ENCODE measurements at regions not wholly inside any gene's neighbourhood (a gene's known extent, or its start where the extent isn't known, plus 50 kb on each side); places are given as distances from the start of the nearest gene placed in this dataset.

DNA sequence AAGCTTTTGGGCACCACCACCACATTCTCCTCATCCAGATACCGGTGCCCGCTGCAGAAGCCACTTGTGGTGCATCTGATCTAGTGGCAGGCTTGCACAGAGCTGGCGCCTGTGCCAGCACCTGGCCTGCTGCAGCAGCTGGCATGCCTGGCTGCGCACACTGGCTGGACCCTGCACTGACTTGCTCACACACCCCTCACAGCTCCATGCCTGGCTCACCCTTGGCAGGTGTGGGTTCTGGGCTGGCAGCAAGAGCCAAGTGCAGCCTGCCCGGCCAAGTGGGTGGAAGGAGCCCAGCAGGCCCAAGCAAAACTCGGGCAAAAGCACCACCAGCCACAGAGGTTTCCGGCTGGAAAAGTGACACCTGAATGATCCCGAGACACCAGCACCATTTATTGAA, 315.7 kb upstream of the RRP15 start:
- peaks cover 2 to 14% (median 6%) of the 10 kb centered on the region in 4 donors for H3K9me3 ChIP-seq (ENCODE audit: control insufficient read depth in 4 of 4, low read length in 3 of 4)
- DNase-seq (ENCODE audit: low spot score): no peak
- no peaks in the 10 kb centered on the region for H3K4me1 ChIP-seq (ENCODE audit: control insufficient read depth in 4 of 4, insufficient read depth in 4 of 4, low read length in 3 of 4)
- H3K4me3 ChIP-seq (ENCODE audit: low read depth in 1 of 3, low read length in 3 of 3): no peak overlapping the region
- 65% methylated on average over 8 of the region's 8 CpGs for WGBS
- no peaks in the 10 kb centered on the region for H3K27me3 ChIP-seq (ENCODE audit: control insufficient read depth in 4 of 4, insufficient read depth in 4 of 4, low read length in 3 of 4)
- no peaks in the 10 kb centered on the region for H3K36me3 ChIP-seq (ENCODE audit: control insufficient read depth in 4 of 4, insufficient read depth in 3 of 4, low read depth in 1 of 4, low read length in 3 of 4)
- H3K27ac ChIP-seq (ENCODE audit: low read depth in 1 of 2, low read length in 2 of 2): no peak overlapping the region
- TF ChIP-seq YY1 (IDR thresholded peaks at IDR 0.05) (no peak), SP1 (IDR thresholded peaks at IDR 0.05) (no peak)
- no peak overlapping the region for H3K9ac ChIP-seq (ENCODE audit: low read depth in 1 of 2, low read length in 2 of 2)

DNA sequence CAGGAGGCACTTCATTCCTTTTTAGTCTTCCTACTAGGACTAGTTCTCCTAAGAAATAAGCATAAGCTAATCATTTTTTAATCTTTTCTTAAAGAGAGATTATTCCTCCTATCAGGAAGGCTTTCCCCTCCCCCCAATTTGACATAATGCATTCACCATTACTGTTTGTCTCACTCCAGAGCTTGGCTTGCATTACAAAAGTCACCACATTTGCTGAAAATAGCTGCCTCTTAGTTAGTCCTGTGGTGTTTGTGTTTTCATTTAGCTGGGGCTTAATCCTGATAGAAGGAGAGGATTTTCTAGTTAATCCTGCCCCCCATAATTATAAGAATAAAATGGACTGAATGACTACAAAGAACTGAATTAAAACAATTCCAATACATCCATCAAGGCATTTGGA, 307.1 kb upstream of the RRP15 start:
- no peak for TF ChIP-seq GABPA (IDR thresholded peaks at IDR 0.05 in 1 of 2, conservative IDR thresholded peaks at IDR 0.05 in 1 of 2)
- TF ChIP-seq, protein P1, sequence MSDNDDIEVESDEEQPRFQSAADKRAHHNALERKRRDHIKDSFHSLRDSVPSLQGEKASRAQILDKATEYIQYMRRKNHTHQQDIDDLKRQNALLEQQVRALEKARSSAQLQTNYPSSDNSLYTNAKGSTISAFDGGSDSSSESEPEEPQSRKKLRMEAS (IDR thresholded peaks at IDR 0.05): no peak
- H3K4me3 ChIP-seq (ENCODE audit: low read depth in 1 of 3, low read length in 3 of 3): no peak overlapping the region

DNA sequence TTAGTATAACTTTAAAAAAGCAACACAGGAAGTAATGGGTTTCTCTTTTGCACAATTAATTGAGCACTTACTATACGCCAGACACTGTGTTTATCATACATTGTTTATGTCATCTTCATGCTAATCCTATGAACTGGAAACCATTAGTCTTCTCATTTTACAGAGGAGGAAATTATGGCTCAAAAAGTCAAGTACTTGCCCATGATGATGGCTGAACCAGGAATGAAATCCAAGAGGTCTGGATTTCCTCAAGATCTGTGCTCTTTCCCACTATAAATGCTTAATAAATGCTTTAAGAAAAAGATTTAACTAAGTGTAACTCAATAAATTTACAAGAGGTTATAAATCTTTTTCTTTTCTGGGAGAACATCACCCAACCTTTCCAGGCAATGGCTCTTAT, 303.7 kb upstream of the RRP15 start:
- Histone ChIP-seq H3K9me3 (ENCODE audit: control insufficient read depth in 4 of 4, low read length in 3 of 4) (no peaks in the 10 kb centered on the region), H3K4me1 (ENCODE audit: control insufficient read depth in 4 of 4, insufficient read depth in 4 of 4, low read length in 3 of 4) (no peaks in the 10 kb centered on the region), H3K4me3 (ENCODE audit: low read depth in 1 of 3, low read length in 3 of 3) (no peak overlapping the region), H3K27ac (ENCODE audit: low read depth in 1 of 2, low read length in 2 of 2) (no peak overlapping the region), H3K27me3 (ENCODE audit: control insufficient read depth in 4 of 4, insufficient read depth in 4 of 4, low read length in 3 of 4) (no peaks in the 10 kb centered on the region), H3K9ac (ENCODE audit: low read depth in 1 of 2, low read length in 2 of 2) (no peak overlapping the region), H3K36me3 (ENCODE audit: control insufficient read depth in 4 of 4, insufficient read depth in 3 of 4, low read depth in 1 of 4, low read length in 3 of 4) (no peaks in the 10 kb centered on the region)
- 63% methylated on average over 1 of the region's 1 CpG for WGBS
- no peak for DNase-seq (ENCODE audit: low spot score)
- TF ChIP-seq TAF1 (conservative IDR thresholded peaks at IDR 0.05) (no peak), HNF4G (IDR thresholded peaks at IDR 0.05) (no peak), FOXA1 (IDR thresholded peaks at IDR 0.05) (no peak)
- TF ChIP-seq, protein P2, sequence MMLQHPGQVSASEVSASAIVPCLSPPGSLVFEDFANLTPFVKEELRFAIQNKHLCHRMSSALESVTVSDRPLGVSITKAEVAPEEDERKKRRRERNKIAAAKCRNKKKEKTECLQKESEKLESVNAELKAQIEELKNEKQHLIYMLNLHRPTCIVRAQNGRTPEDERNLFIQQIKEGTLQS (IDR thresholded peaks at IDR 0.05): no peak

More for the DNA sequence above, 307.1 kb upstream of the RRP15 start:
- no peaks in the 10 kb centered on the region for H3K4me1 ChIP-seq (ENCODE audit: control insufficient read depth in 4 of 4, insufficient read depth in 4 of 4, low read length in 3 of 4)
- H3K27me3 ChIP-seq (ENCODE audit: control insufficient read depth in 4 of 4, insufficient read depth in 4 of 4, low read length in 3 of 4): no peaks in the 10 kb centered on the region
- no peak overlapping the region for H3K27ac ChIP-seq (ENCODE audit: low read depth in 1 of 2, low read length in 2 of 2)
- H3K9ac ChIP-seq (ENCODE audit: low read depth in 1 of 2, low read length in 2 of 2): no peak overlapping the region
- no peaks in the 10 kb centered on the region for H3K9me3 ChIP-seq (ENCODE audit: control insufficient read depth in 4 of 4, low read length in 3 of 4)
- DNase-seq (ENCODE audit: low spot score): no peak
- no peaks in the 10 kb centered on the region for H3K36me3 ChIP-seq (ENCODE audit: control insufficient read depth in 4 of 4, insufficient read depth in 3 of 4, low read depth in 1 of 4, low read length in 3 of 4)

- Histone ChIP-seq H3K4me1 (ENCODE audit: control insufficient read depth in 4 of 4, insufficient read depth in 4 of 4, low read length in 3 of 4) (no peaks in the 10 kb centered on the region), H3K36me3 (ENCODE audit: control insufficient read depth in 4 of 4, insufficient read depth in 3 of 4, low read depth in 1 of 4, low read length in 3 of 4) (no peaks in the 10 kb centered on the region), H3K9ac (ENCODE audit: low read depth in 1 of 2, low read length in 2 of 2) (no peak overlapping the region), H3K4me3 (ENCODE audit: low read depth in 1 of 3, low read length in 3 of 3) (no peak overlapping the region), H3K9me3 (ENCODE audit: control insufficient read depth in 4 of 4, low read length in 3 of 4) (no peaks in the 10 kb centered on the region), H3K27me3 (ENCODE audit: control insufficient read depth in 4 of 4, insufficient read depth in 4 of 4, low read length in 3 of 4) (no peaks in the 10 kb centered on the region), H3K27ac (ENCODE audit: low read depth in 1 of 2, low read length in 2 of 2) (no peak overlapping the region)
- WGBS: 57% methylated on average over 19 of the region's 19 CpGs
- no peak for DNase-seq (ENCODE audit: low spot score)
- no peak for TF ChIP-seq CTCF (IDR thresholded peaks at IDR 0.05; ENCODE audit: low read depth, low read length, missing input control)
- TF ChIP-seq FOXA1 (IDR thresholded peaks at IDR 0.05): no peak
- TF ChIP-seq, protein P1 (IDR thresholded peaks at IDR 0.05): no peak
- TF ChIP-seq, protein P3, sequence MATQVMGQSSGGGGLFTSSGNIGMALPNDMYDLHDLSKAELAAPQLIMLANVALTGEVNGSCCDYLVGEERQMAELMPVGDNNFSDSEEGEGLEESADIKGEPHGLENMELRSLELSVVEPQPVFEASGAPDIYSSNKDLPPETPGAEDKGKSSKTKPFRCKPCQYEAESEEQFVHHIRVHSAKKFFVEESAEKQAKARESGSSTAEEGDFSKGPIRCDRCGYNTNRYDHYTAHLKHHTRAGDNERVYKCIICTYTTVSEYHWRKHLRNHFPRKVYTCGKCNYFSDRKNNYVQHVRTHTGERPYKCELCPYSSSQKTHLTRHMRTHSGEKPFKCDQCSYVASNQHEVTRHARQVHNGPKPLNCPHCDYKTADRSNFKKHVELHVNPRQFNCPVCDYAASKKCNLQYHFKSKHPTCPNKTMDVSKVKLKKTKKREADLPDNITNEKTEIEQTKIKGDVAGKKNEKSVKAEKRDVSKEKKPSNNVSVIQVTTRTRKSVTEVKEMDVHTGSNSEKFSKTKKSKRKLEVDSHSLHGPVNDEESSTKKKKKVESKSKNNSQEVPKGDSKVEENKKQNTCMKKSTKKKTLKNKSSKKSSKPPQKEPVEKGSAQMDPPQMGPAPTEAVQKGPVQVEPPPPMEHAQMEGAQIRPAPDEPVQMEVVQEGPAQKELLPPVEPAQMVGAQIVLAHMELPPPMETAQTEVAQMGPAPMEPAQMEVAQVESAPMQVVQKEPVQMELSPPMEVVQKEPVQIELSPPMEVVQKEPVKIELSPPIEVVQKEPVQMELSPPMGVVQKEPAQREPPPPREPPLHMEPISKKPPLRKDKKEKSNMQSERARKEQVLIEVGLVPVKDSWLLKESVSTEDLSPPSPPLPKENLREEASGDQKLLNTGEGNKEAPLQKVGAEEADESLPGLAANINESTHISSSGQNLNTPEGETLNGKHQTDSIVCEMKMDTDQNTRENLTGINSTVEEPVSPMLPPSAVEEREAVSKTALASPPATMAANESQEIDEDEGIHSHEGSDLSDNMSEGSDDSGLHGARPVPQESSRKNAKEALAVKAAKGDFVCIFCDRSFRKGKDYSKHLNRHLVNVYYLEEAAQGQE (IDR thresholded peaks at IDR 0.05): no peak
- TF ChIP-seq, protein P2 (IDR thresholded peaks at IDR 0.05): no peak
- no peak for TF ChIP-seq HNF4A (conservative IDR thresholded peaks at IDR 0.05)
- no peak for TF ChIP-seq TAF1 (conservative IDR thresholded peaks at IDR 0.05)
- no peak for TF ChIP-seq HNF4G (IDR thresholded peaks at IDR 0.05)
- TF ChIP-seq EGR1 (IDR thresholded peaks at IDR 0.05; ENCODE audit: low read depth in 2 of 2): no peak
- no peak for TF ChIP-seq YY1 (IDR thresholded peaks at IDR 0.05)
- no peak for TF ChIP-seq GABPA (IDR thresholded peaks at IDR 0.05 in 1 of 2, conservative IDR thresholded peaks at IDR 0.05 in 1 of 2)
- TF ChIP-seq SP1 (IDR thresholded peaks at IDR 0.05): no peak
- no peak for TF ChIP-seq ZBTB33 (IDR thresholded peaks at IDR 0.05)
Observed at GRCh38 chr1:217982331-217983050, 302.6 kb upstream of the RRP15 start.

Measured in liver (tissue), 8 donors.